ENCODE measurements at regions not wholly inside any gene's neighbourhood (a gene's known extent, or its start where the extent isn't known, plus 50 kb on each side); places are given as distances from the start of the nearest gene placed in this dataset.

DNA sequence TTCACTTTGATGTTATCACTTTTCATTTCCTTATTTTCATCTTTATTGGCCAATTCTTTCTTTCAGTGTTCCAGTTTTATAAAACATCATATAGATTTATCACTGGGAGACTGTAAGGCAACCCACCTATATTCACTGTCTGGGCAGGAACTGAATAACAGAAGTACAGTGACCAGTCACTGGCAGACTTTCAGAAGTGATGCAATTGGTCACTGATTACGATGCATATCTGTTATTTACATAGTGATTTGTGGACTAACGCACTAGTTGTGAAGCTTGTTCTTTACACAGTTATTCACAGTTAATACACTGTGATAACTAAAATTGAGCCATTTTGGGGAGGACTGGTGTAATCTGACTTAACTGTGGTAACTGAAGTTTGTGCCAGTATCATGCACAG, 190.2 kb upstream of the DPH6 start:
- DNase-seq = no peak

DNA sequence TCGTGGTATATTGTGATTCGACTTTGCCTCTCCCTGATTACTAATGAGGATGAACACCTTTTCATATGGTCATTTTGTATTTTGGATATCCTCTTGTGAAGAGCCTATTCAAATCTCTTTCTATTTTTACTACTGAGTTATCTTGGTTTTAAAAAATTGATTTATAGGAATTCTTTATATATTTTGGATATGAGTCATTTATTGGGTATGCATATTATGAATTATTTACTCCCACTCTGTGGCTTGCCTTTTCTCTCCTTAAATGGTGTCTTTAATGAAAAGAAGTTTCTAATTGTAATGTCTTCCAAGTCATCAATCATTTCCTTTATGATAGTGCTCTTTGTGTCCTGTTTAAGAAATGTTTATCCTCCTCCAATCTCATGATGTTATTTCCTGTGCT, 191.5 kb upstream of the DPH6 start:
- no peak for DNase-seq

- DNase-seq = no peak
Observed at GRCh38 chr15:35738370-35738769, 192.4 kb upstream of the DPH6 start.

GRCh38 chr15:35740761-35741160, 194.8 kb upstream of the DPH6 start:
- DNase-seq = no peak

DNA sequence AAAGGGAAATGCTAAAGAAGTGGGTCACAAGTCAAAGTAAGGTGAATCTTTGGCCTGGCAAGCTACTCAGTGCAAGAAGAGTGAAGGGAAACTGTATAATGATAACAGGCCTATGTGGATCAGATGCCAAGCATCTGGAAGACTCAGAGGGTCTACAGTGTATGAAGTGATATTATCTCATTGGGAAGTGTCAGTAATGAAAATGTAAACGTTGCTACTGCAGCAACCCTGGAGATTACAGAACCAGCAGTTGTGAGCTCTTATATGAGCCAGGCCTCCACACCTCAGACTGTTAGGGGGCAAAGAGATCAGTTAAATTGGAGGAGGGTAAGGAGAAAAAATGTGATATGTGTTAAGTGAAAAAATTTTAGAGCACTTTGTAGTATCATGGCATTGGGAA, 195.4 kb upstream of the DPH6 start:
- DNase-seq = no peak

DNA sequence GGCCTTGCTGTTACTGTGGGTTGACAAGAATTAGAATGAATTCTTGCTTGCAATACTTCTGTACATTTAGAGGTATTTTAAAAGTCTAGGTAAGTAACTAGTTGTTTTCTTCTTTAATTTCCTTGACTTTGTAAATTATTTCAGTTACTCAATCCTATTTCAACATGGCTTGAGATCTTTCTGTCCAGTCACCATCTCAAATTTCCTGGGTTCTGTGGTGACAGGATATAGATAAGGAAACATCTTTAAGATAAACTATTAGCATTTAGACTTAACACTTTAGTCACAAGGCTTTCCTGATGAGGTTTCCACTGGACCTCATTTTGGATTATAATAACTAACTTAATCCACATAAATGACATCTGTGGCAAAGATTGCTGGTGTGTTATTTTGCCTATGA, 195.9 kb upstream of the DPH6 start:
- DNase-seq = no peak

GRCh38 chr15:35743321-35743720, 197.4 kb upstream of the DPH6 start:
- DNase-seq = no peak

DNA sequence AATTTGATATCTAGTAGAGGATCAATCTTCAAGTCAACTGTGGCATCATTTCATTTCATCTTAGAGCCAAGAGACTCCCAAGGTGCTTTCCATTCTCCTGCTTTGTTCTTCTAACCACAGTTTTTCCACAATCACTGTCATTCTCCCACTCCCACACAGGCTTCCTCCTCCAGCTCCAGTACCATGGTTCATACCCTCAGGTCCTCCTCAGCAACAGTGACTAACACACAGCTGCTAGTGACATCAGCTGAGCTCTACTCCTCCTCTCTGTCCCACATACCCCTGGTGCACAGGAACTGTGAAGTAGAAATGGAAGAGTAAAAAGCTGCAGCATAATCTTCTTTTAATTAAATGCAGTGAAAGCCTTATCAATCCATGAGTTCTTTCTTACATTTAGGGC, 200.2 kb upstream of the DPH6 start:
- DNase-seq = no peak

GRCh38 chr15:35748105-35748504, 202.1 kb upstream of the DPH6 start:
- no peak for DNase-seq

- no peak for DNase-seq
Observed at GRCh38 chr15:35750051-35750450, 204.1 kb upstream of the DPH6 start.

DNA sequence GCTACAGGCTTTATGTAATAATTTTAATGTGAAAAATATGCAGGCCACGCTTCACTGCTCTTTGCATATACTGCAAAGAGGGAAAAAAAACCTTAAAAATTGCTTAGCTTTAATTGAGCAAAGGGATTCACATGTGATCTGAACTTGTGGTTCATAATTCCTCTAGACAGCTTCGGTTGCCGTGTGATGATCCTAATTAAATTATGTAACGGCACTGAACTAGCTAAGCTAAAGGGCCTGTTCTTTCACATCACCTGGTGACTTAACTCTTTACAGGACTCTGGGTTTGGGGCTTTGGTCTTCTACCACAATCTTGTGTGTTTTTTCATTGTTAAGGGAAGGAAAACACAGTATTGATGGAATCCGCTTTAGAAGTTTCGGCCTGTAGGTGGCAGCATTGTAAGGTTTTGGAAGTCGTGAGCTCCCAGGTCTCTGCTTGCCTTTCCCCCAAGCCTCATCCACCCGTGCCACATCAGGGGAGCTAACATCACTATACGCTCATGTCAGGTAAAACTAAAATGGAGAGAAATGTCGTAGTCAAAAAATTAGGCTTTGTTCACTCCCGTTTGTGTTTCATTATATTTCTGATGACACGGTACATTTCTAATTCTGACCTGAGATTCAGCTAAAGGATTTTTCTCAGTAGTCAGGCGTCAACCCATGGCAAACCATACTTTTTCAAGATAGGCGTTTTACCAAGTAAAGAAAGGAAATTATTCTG, 205.6 kb upstream of the DPH6 start:
- peak; percentile 42 for DNase-seq

DNA sequence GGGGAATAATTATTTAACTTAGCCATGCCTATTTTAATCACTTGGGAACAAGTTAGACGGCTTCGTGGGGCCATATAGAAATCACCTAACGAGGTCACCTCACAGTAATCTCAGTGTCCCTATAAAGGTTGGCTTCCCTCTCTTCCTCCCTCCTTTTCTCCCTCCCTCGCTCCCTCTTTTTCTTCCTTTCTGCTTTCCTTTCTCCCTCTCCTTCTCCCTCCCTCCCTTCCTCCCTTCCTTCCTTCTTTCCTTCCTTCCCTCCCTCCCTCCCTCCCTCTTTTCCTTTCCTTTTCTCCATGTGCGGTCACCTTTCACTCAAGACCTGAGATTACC, 206.1 kb upstream of the DPH6 start:
- DNase-seq = no peak

- no peak for DNase-seq
Observed at GRCh38 chr15:35753486-35753885, 207.5 kb upstream of the DPH6 start.

DNA sequence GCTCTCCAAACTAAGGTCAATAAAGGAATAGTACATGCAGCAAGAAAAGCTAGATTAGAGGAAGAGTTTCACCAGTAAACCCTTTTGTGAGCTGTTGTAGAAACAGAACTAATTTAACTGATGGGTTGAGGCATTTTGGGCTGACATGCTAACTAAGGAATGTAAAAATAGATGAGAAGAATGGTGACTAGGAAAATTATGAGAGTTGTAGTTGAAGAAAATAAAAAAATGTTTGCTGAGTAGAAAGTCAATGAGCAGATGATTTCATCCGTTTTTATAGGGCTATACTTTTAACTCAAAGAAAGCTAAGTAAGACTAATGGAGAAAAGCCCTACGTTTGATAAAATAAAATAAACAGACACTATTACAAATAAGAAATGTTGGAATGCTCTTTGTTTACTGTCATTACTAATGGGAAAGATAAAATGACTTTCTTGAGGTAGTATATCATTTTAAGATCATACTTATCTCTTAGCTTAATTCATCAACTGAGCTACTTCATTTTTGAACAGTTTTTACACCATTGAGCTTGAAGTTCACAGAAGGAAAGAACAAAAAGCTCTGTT, 209.4 kb upstream of the DPH6 start:
- no peak for DNase-seq

DNA sequence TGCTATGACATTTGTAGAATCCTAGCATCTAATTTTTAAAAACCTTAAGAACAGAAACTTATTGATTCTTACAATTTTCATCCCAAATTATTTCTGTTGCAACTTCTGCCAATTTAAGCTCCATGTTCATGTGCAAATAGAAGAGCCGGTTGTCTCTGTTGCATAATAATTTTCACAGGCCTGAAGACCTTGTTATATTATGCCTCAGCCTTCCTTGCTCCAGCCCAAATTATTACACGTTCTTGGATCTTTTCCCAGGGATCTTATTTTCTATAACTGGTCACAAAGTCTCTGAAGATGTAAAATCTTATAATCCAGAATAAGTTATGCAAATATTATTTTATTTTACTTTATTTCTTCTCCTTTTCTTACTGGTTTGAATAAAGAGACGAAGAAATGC, 210.7 kb upstream of the DPH6 start:
- DNase-seq = no peak

DNA sequence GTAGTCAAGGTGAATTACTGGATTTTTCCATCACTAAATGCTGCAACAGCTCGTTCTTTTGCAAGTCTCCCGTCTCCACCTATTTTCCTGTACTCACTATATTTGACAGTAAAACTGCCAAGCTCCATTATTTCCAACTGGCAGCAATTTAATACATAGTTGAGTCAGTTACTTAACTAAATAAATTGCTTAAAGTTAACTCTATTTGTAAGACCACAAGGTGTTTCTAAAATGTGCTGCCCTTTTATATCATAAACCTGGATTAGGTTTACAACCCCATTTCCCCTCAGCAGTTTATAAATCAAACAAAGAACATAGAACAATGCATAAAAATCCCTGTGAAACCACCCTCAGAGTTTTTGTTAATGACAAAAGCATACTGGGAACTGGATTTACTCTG, 211.4 kb upstream of the DPH6 start:
- DNase-seq = peak; percentile 71

DNA sequence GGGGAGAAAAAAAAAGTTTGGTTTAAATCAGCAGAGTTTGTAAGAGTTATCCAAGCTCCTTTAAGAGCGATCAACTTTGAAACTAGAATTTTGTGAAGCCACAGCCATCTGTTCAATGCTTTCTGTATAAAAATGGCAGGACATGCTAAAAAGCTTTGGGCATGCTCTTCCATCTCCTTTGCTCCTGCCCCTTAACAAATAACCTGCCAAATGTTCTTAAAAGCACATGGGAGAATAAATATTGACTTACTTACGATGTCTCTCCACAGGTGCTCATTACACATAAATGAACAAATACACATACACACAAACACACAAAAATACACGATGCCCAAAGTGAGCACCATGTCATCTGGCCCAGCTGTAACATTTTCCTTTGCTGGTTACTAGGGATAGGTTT, 211.8 kb upstream of the DPH6 start:
- DNase-seq = peak; percentile 86

DNA sequence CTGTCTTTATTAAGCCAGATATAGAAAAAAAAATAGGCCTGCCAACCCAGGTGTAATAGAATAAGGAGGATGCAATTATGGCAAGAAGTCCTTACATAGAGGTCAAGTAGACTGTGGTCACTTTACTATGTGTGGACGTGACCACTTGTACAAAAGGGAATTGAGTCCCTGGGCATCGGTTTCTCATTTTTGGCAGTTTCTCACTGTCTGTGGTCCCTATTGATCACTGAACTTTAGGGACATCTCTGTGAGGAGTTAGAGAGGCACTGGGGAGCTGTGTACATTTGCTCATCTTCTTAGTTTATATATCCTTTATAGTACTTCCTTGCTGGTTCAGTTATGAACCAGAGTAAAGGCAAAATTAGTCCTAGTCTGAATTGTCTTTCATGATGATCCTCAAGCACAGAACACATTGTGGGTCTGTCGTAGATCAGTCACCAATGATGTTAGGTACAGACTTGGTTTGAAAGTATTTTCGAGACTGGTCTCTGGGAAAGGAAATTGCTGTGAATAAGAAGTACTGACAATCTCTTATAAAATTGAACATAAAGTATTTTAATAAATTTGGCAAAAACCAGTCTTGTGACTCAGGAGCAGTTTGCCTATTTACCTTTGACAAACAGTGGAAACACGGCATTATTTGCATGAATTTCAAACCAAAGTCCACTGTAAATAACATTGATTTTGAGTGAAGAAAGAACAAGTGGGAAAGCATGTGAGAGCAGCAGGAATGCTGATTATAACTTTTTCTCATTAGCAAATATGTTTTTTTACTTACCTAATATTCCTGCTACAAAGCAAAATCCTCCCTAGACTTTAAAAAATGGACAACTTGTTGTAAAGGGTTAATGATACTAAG, 218.9 kb upstream of the DPH6 start:
- no peak for DNase-seq

- DNase-seq = no peak
Observed at GRCh38 chr15:35768949-35769348, 223.0 kb upstream of the DPH6 start.

- no peak for DNase-seq
Observed at GRCh38 chr15:35769656-35770055, 223.7 kb upstream of the DPH6 start.

- DNase-seq = no peak
Observed at GRCh38 chr15:35771746-35772442, 225.9 kb upstream of the DPH6 start.

- DNase-seq = no peak
Observed at GRCh38 chr15:35774653-35775052, 228.7 kb upstream of the DPH6 start.

DNA sequence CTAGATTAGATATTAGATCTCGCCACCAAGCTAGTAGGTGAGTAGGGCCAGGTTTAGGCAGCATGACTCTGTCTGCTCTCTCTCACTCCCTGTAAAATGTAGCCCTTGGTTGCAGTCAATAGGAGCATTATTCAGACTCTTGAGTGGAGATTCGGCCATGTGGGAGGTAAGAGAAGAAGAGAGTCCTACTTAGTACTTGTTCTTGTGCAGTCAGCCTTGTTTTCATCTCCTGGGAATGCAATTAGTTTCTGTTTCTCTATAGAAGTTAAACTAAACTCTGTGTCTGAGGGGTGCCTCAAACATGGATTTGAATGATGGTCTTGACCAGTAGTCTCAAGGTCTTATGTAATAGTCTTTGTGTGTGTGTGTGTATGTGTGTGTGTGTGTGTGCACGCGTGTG, 229.5 kb upstream of the DPH6 start:
- no peak for DNase-seq

- DNase-seq = peak; percentile 41
Observed at GRCh38 chr15:35777061-35777460, 231.1 kb upstream of the DPH6 start.

Data from NCI-H2081 treated with DMSO at 0.1 percent for 48 hours (cell line).